ENCODE measurements at regions not wholly inside any gene's neighbourhood (a gene's known extent, or its start where the extent isn't known, plus 50 kb on each side); places are given as distances from the start of the nearest gene placed in this dataset.

DNA sequence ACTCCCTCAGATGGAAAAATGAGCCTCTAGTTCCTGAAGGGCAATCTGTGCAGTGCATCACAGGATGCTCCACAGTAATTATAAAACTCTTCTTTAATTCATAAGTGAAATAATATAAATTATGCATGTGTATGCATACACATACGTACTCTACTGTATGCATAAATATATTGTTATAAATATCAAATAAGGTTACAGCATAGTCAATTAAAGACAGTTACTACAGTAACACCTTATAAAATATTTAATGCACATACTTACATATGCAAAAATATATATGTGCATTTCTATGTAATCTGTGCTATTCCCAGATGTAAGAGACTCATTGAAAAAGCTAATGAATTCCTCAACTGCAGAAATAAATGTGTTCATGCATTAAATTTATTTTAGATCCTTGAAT lies 1515.1 kb downstream of the CDH11 start:
- TF ChIP-seq POLR2AphosphoS5 (IDR thresholded peaks at IDR 0.05; ENCODE audit: borderline replicate concordance, low read depth, low read length) = no peak
- TF ChIP-seq EZH2 (IDR thresholded peaks at IDR 0.05) = no peak
- no peak for TF ChIP-seq FOXP2 (optimal IDR thresholded peaks at IDR 0.05; ENCODE audit: control extremely low read depth, extremely low read length, insufficient read depth)

Measured in SK-N-MC (cell line).